ENCODE measurements at regions not wholly inside any gene's neighbourhood (a gene's known extent, or its start where the extent isn't known, plus 50 kb on each side); places are given as distances from the start of the nearest gene placed in this dataset.

DNA sequence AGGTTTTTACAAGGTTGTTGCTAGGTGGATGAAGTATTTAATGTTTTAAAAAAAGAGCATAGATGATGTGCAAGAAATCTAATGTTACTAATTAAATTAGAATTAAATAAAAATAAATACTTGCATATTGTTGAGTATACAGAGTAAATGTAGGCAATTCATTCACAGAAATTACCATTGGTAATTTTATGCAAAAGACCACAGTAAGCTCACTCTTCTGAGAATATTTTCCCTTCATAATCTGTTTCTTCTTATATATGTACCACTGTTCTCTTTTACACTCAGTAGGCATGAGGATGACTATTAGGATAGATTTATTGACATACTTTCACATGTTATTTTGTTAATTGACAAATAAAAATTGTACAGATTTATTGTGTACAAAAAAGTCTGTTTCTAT lies 681.2 kb upstream of the NECTIN3 start:
- TF ChIP-seq, protein P1, sequence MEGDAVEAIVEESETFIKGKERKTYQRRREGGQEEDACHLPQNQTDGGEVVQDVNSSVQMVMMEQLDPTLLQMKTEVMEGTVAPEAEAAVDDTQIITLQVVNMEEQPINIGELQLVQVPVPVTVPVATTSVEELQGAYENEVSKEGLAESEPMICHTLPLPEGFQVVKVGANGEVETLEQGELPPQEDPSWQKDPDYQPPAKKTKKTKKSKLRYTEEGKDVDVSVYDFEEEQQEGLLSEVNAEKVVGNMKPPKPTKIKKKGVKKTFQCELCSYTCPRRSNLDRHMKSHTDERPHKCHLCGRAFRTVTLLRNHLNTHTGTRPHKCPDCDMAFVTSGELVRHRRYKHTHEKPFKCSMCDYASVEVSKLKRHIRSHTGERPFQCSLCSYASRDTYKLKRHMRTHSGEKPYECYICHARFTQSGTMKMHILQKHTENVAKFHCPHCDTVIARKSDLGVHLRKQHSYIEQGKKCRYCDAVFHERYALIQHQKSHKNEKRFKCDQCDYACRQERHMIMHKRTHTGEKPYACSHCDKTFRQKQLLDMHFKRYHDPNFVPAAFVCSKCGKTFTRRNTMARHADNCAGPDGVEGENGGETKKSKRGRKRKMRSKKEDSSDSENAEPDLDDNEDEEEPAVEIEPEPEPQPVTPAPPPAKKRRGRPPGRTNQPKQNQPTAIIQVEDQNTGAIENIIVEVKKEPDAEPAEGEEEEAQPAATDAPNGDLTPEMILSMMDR (IDR thresholded peaks at IDR 0.05; ENCODE audit: low read depth, low read length, missing control alignments) = no peak
- in situ Hi-C loops (cut with HindIII; ENCODE audit: low sequenced_read_pairs) = no loop called here

DNA sequence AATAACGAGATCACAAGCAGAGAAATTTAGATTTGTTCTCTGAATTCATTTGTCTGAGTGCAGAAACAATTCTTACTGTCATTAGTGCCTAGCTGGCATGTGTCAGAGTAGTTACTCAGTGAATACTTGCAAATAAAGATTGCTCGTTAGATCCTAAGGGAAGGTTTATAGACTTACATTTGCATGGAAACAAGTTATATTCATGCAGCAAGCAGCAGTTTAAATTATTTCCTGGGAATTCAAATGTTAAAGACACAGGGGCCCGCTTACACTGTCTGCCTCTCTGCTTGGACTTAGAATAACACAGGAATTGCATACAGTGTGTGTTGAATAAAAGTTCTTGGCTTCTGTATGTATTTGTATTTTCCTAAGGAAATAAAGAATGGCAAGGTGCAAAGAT lies 680.6 kb upstream of the NECTIN3 start:
- TF ChIP-seq, protein P1 (IDR thresholded peaks at IDR 0.05; ENCODE audit: low read depth, low read length, missing control alignments) = no peak
- DNase-seq (ENCODE audit: low read depth) = no peak
- in situ Hi-C loops (cut with HindIII; ENCODE audit: low sequenced_read_pairs) = no loop called here

More for the DNA sequence above, 681.2 kb upstream of the NECTIN3 start:
- no peak for DNase-seq (ENCODE audit: low read depth)
- no peak overlapping the region for H3K4me3 ChIP-seq (ENCODE audit: low read depth, low read length)

GRCh38 chr3:110391640-110392395 lies 679.8 kb upstream of the NECTIN3 start:
- TF ChIP-seq, protein P1 (IDR thresholded peaks at IDR 0.05; ENCODE audit: low read depth, low read length, missing control alignments) = no peak
- no peak for DNase-seq (ENCODE audit: low read depth)
- in situ Hi-C loops (cut with HindIII; ENCODE audit: low sequenced_read_pairs) = no loop called here
- no peak overlapping the region for H3K4me3 ChIP-seq (ENCODE audit: low read depth, low read length)

More for the DNA sequence above, 680.6 kb upstream of the NECTIN3 start:
- H3K4me3 ChIP-seq (ENCODE audit: low read depth, low read length) = no peak overlapping the region

GRCh38 chr3:110393941-110394340 lies 677.7 kb upstream of the NECTIN3 start:
- TF ChIP-seq, protein P1 (IDR thresholded peaks at IDR 0.05; ENCODE audit: low read depth, low read length, missing control alignments) = no peak
- in situ Hi-C loops (cut with HindIII; ENCODE audit: low sequenced_read_pairs) = no loop called here
- no peak overlapping the region for H3K4me3 ChIP-seq (ENCODE audit: low read depth, low read length)
- no peak for DNase-seq (ENCODE audit: low read depth)

GRCh38 chr3:110397115-110397514 lies 674.5 kb upstream of the NECTIN3 start:
- H3K4me3 ChIP-seq (ENCODE audit: low read depth, low read length) = no peak overlapping the region
- no peak for DNase-seq (ENCODE audit: low read depth)
- TF ChIP-seq, protein P1 (IDR thresholded peaks at IDR 0.05; ENCODE audit: low read depth, low read length, missing control alignments) = no peak
- in situ Hi-C loops (cut with HindIII; ENCODE audit: low sequenced_read_pairs) = no loop called here

DNA sequence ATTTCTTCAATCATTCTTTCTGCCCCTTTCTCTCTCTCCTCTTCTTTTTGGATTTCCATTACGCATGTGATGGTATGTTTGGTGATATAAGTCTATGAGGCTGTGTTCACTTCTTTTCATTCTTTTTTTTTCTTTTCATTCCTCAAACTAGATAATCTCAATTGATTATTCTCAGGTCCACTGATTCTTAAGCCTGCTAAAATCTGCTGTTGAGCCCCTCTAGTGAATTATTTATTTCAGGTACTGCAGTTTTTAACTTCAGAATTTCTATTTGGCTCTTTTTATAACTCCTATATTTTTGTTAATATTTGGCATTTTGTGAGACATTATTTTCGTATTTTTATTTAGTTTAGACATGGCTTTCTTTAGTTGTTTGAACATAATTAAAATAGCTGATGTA lies 671.3 kb upstream of the NECTIN3 start:
- DNase-seq (ENCODE audit: low read depth) = no peak
- H3K4me3 ChIP-seq (ENCODE audit: low read depth, low read length) = no peak overlapping the region
- in situ Hi-C loops (cut with HindIII; ENCODE audit: low sequenced_read_pairs) = no loop called here
- TF ChIP-seq, protein P1 (IDR thresholded peaks at IDR 0.05; ENCODE audit: low read depth, low read length, missing control alignments) = no peak

Data from astrocyte of the cerebellum (primary cell).